K562 (cell line): ENCODE measurements at regions not wholly inside any gene's neighbourhood (a gene's known extent, or its start where the extent isn't known, plus 50 kb on each side); places are given as distances from the start of the nearest gene placed in this dataset.

ENCODE experiments used
- DNMT1 ChIP-seq: fragments of 450-650 bp; IDR thresholded peaks from 2 replicates; pipeline ENCODE4 v1.6.1; 2016; ENCODE audit warnings: antibody characterized with exemption, mild to moderate bottlenecking
- EZH2 ChIP-seq: IDR thresholded peaks from 2 replicates; pipeline ENCODE4 v1.6.1; 2012; ENCODE audit warnings: low read depth, mild to moderate bottlenecking, inconsistent platforms, low read length, borderline replicate concordance
- IRF2 ChIP-seq: sonication (generic); formaldehyde crosslinking; IDR thresholded peaks from 2 replicates; pipeline ENCODE4 v1.8.1; 2022; ENCODE audit warnings: mild to moderate bottlenecking, missing genetic modification reagents
- JUN ChIP-seq, 2 experiments: sonication (generic) in 1 of 2; formaldehyde crosslinking in 1 of 2; IDR thresholded peaks; 2 replicates each; pipeline versions ENCODE4 v1.6.1 to v1.8.0; 2012 to 2022; ENCODE audit warnings: borderline replicate concordance in 2 of 2, mild to moderate bottlenecking in 2 of 2, improper control_type of control experiment in 1 of 2, low read depth in 1 of 2, low read length in 1 of 2, missing genetic modification reagents in 1 of 2
- LCOR ChIP-seq: sonication (generic); formaldehyde crosslinking; IDR thresholded peaks from 2 replicates; pipeline ENCODE4 v1.8.0; 2022; ENCODE audit warnings: mild to moderate bottlenecking, missing genetic modification reagents
- ZC3H4 ChIP-seq: sonication (generic); formaldehyde crosslinking; IDR thresholded peaks from 2 replicates; pipeline ENCODE4 v1.9.0; 2021; ENCODE audit warnings: missing genetic modification reagents, borderline replicate concordance
- ZNF707 ChIP-seq: fragments of 250-450 bp; sonication (Bioruptor Pico); conservative IDR thresholded peaks from 2 replicates; pipeline ENCODE4 v1.8.0; 2022; ENCODE audit warnings: inconsistent platforms, mild to moderate bottlenecking, moderate library complexity
- ZNF785 ChIP-seq: fragments of 250-450 bp; sonication (Bioruptor Pico); IDR thresholded peaks from 2 replicates; pipeline ENCODE4 v1.4.0; 2020; ENCODE audit warnings: mild to moderate bottlenecking

GRCh38 chr2:5316001-5316490, 376.1 kb upstream of the SOX11 start:
- TF ChIP-seq EZH2 (no peak), ZNF707 (CRISPR knock-in tag) (no peak), ZC3H4 (CRISPR knock-in tag) (no peak), IRF2 (CRISPR knock-in tag) (no peak), DNMT1 (no peak), LCOR (CRISPR knock-in tag) (no peak), JUN (IDR thresholded peaks at IDR 0.05; ENCODE audit: borderline replicate concordance, low read depth, low read length) (no peak), JUN (CRISPR knock-in tag; IDR thresholded peaks at IDR 0.05; ENCODE audit: borderline replicate concordance) (no peak), ZNF785 (CRISPR knock-in tag) (no peak)
